Stimulated activated CD4-positive, alpha-beta T cell treated with anti-CD3 and anti-CD28 coated beads, Interleukin-12 subunit alpha, Interleukin-12 subunit beta, amount 100 ng/mL, for 24 hours (primary cell): ENCODE measurements at regions not wholly inside any gene's neighbourhood (a gene's known extent, or its start where the extent isn't known, plus 50 kb on each side); places are given as distances from the start of the nearest gene placed in this dataset.

Experiments
- DNase-seq, 2 experiments: peaks; one replicate each; pipeline ENCODE4 v3.0.0-alpha.2; 2020; ENCODE audit warnings: low read depth in 2 of 2

DNA sequence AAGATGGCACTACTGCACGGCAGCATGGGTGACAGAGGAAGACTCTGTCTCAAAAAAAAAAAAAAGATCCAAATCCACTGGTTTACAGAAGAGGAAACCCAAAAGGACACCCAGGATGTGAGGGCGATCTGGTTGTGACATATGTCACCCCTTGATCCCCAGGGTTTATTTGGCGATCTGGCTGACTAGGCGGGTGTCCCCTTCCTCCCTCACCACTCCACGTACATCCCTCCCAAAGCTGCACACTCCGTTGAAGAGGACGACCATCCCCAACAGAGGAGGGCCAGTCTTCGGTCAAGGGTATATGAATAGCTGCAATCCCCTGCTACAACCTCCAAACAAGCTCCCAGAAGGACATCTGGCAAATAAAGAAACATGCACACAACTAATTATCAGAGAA lies 111.6 kb downstream of the HTR5A start:
- DNase-seq = no peak

DNA sequence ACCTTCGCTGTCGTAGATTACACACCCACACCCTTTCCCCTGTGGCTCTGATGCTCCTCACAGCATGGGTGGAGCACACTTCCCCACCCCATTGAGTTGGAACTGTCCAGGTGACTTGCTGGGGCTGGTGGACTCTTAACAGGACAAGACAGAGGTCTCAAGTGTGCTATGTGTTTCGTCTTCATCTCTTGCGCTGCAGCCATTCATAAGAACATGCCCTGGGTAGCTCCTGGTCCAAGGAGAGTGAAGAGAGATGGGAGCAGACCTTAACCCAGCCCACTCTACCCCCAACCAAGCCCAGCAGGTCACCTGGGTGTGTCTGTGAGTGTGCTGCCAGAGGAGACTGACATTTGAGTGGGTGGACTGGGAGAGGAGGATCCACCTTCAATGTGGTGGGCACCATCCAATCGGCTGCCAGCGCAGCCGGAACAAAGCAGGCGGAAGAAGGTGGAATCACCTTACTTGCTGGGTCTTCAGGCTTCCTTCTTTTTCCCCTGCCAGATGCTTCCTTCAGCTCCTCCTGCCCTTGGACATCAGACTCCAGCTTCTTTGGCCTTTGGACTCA lies 112.4 kb downstream of the HTR5A start:
- no peak for DNase-seq

DNA sequence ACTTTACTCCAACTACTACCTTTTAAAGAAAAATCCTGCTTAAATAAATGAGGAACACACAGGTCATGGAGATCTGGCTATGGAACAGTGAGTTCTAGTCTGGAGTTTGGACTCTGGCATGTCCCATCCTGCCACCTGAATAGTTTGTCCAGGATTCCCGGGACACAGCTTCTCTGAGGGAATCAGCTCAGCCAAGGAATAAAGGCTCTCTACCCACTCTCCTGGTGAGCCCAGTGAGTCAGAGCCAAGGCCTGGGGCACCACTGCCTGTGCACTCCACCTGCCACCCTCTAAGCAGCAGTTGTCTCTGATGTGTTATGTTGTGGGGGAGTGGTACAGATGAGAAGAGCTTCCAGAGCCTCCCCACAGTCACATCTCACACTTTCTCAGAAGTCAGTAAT lies 113.5 kb downstream of the HTR5A start:
- no peak for DNase-seq

DNA sequence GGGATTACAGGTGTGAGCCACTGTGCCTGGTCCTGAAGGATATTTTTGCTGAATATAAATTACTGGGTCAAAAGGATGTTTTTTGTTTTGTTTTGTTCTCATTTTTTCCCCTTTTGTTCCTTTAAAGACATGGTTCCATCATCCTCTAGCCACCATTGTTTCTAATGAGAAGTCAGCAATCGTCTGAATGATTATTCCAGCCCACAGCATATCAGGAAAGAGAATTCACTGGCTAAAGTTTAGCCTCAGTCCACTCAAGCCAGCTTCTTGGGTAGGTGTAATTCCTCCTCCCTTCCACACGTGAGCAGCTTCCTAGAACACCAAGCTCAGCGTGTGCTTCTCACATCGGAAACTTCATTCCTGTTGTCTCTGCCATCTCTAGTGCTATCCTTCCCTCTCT lies 112.8 kb upstream of the INSIG1 start:
- no peak for DNase-seq

DNA sequence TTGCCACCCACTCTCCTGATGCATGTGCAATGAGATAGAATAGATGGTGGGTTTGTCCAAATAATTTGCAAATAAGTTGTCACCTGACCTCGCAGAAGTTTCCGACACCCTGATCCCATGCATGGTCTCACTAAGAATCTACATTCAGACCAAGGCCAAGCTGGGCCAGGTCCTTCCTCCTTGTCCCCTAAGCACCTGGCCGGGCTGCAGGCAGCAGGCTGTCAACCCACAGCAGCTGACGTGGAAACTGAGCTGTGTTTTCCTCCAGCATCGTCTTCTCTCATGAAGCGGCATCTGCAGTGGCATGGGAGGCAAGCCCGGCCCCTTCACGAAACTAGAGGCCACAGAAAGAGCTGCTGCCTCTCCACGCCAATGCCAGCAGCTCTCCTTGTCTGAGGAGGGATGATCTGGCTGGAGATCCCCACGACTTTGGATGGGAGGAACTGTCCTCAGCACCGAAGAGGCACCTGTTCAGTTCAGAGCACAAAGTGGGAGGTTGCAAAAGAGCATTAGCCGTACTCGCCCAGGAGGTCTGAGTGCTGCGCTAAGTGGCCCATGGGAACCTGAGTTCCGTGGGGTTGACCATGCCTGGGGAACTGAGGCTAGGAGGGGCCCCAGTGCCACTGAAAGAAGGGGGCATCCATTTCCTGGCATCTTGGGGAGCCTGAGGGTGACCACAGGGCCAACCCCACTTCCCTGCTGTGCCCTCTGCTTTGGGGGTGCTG lies 110.5 kb upstream of the INSIG1 start:
- no peak for DNase-seq

DNA sequence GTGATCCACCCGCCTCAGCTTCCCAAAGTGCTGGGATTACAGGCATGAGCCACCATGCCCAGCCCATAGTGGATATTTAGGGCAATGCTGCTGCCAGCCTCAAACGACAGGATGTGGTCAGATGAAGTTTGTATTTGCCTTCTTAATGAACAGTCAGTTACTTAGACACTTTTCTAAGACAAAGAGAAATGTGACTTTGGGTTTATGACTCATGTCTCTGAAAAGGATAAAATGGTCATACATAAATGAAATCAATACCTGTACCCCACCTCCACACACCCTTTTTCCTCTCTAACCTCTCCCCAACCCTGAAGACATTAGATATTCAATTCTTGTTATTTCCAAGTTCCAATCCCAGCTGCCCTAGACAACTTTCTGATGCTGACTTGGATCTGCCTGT lies 109.3 kb upstream of the INSIG1 start:
- no peak for DNase-seq

DNA sequence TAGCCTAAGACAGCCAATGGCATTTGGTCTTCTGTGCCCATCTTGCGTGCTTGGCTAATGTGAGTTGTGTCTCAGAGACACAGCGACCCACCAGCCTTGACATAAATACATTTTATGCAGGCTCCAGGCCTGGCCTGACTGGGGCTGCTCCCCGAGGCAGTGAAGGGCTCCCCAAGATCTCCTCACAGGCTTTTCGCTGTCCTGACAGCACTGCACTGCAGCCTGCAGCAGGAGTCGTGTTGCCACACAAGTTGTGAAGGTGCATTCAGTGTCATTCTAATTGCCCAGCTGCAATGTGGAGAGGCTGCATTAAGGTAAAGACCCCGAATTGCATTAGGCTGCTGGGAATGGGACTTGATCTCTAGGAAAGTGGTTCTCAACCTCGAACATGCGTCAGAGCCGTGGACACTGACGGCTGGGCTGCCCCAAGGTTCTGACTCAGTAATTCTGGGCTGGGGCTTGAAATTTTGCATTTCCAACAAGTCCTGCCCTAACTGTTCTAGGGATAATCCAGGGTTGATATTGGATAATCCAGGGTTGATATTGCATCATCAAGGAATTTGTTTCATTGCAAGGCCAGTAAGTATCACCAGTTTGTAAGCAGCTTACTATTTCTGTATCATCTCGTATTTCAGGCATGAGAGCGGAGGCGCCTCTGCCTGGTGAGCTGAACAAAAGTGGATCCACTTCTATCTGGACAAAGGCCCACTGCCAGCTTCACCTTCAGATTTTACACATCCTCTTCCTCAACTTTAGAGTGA lies 108.7 kb upstream of the INSIG1 start:
- no peak for DNase-seq

DNA sequence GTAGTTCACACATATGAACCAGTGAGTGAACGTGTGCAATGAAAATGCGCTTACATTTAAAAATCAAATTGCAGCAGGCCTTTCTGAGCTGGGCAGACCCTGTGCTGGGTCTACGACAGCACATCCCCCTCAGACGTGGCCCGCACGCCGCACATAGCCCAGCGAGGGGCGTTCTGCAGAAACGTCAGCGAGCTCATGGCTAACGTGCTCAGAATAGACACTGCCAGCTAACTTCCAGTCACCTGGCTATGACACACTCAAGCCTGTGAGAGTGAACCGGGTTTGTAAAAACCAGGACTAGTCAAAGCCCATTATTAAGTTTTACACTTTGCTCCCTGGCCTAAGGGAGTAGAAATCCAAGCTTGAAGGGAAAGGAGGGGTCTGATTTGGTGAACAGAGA lies 108.1 kb upstream of the INSIG1 start:
- DNase-seq = no peak

DNA sequence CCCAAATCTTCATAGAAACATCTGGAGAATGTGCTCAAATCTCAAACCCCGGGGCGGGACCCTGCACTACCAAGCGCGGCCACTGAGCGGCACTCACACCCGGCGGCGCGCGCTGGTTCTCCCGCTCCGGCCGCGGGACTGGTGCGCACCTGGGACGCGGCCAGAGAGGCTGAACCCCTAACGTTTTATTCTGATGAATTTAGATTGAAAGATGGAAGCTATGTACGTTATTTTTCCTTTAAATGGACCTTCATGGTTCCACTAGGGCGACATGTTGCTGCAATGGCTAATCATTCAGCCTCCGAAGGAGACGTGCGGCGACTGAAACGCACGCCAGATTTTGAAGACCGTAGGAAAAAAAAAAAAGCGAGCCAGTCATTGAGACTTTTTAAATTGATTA lies 107.0 kb upstream of the INSIG1 start:
- DNase-seq = peak; percentile 50 to 62

DNA sequence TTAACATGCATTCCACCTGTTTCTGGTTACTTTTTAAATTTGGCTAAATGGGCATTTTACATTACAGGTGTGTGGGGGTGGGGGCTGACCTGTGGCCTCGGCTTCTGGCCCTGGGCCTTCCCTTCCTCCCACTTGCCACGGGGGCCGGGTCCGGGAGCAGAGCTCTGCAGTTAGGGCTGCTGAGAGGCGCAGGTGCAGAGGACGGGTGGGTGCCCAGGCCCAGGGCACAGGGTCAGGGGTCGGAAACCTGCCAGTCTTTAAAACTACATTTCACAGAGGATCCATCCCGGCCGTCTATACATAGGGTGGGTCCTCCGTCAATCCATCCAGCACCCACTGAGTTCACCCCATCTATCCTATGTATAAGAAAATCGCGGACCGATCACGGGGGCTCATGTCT lies 106.5 kb upstream of the INSIG1 start:
- DNase-seq = no peak

DNA sequence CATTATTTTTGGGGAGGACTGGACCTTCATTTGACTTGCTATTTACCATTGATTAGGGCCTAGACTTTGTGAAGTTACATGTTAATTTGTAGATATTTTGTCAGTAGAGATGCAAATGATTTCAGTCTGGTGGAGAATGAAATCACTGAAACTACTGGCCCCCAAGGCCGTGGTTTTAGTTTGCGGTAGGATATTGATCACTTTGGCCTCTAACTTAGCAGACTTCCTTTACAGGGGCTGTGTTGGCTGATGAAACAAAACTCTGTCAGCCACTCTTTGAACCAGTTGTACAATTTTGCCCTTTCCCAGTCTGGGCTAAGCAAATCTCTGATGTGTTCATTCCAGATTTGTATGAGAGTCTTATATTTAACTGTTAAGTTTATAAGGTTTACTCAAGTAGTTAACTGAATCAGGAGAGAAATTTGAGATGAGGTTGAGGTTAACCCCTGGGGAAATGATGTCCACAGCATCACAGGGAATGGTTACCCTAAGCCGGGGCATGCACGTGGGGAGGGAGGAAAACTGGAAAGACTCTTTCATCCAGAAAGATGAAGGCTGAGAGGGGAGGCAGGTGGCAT lies 105.7 kb upstream of the INSIG1 start:
- no peak for DNase-seq

DNA sequence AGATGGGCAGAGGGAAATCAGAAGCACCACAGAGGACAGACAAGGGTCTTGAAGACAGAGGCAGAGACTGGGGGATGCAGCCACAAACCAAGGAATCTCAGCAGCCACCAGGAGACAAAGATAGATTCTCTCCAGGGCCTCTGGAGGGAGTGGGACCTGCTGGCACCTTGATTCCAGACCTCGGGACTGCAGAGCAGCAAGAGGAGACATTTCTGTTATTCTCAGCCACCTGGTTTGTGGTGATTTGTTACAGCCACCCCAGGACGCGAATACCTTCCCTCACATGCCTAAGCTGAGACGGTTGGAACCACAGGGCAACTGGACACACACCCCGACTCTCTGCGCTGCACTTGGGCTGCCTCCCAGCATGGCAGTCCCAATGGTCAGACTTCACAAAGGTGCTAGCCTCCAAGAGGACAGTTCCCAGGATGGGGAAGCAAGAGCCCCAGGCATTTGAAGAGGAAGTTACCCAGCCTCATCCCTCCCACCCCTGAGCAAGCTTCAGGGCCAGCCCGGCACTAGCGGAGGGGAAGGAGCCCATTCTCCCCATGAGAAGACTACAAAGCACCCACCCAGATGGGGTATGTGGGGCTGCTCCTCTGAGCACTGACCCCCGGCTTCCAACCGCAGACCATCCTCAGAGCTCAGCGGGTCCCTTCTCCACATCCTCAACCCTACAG lies 104.6 kb upstream of the INSIG1 start:
- DNase-seq = no peak

DNA sequence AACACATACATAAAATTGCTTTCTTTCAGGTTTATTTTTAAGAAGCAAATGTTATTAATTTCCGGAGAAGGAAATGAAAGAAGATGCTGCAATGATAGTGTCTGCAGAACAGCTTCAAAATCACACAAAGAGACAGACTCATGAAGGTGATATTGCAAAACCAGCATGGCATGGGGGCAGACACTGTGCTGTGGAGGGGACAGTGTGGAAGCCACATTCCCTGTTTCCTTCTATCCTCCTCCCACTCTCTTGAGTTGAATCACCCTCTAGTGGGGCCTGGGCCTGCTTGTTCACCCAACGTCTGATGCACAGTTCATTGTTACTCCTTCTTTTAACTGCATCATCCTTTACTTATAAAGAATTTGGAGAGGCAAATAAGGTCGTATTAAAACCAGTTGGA lies 104.0 kb upstream of the INSIG1 start:
- no peak for DNase-seq

DNA sequence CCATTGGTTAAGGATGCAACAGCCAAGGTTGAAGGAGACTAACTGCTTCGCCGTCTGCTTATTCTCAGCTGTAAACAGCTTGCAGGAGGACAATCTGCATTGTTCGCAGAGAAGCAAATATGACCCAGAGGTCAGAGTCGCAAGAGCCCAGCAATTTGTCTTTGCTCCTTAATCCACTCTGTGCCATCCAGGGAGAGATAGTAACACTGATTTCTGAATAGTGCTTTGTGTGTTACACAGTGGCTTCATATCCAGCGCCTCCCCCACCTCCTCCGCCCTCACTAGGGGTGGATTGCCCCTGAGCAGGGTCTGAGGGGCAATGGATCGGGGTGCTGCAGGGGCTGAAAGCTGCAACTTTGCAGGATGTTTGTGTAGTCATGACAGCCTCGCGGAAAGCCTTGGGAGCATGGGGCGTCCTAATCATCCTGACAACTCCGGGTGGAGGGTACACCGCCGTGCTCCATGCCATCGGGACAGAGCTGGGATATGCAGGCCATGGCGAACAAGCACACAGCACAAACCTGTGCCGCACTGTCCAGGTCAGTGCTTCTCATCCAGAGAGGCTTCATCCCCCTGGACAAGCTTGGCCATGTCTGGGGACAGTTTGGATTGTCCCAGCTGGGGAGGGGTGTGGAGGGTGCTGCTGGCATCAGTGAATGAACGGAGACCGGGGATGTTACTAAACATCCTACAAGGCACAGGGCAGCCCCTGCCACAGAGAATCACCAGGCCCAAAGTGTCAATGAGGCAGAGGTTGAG lies 103.1 kb upstream of the INSIG1 start:
- no peak for DNase-seq

DNA sequence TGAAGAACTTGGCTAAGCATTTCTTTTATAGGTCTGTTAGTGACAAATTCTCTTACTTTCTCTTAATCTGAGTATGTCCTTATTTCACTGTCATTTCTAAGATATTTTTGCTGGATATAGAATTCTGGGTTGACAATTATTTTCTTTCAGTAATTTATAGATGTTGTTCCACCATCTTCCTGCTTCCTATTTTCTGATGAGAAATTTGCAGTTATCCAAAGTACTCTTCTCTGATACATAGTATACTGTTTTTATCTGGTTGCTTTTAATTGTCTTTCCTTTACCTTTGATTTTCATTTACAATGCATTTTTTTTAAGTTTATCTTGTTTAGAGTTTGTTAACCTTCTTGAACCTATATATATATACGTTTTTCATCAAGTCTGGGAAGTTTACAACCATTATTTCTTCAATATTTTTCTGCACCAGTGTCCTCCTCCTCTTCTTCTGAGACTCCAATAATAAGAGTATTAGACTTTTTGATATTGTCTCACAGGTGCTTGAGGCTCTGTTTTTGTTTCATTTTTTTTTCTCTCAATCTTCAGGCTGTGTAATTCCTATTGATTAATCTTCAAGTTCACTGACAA lies 101.6 kb upstream of the INSIG1 start:
- no peak for DNase-seq

DNA sequence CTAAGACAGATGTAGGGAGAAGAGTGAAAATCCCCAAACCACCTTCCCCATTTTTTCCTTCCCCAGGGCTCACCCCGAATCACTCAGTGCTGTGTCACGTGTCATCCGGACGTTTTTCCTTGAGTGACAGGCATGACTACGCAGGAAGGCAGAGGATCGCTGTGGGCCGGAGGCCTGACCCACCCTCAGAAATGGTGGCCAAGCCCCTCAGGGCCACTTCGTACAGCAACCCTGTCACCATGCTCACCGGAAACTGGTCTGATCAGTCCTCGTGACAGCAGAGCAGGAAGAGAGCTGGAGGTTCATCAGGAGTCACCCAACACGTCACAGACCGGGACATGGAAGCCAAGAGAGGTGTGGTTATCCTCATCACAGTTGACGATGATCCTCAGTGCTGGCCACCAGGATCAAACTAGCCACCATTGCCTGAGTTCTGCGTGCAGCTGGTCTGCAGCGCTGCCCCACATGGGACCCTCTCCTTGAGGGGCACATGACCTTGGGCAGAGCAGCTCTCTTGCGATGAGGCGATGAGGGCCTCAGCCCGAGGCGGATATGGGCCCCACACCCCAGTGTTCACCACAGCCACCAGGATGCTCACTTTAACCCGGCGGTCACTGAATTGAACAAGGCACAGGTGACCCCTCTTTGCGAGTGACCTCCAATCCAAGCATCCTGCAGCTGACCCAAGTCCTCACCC lies 99.3 kb upstream of the INSIG1 start:
- no peak for DNase-seq

DNA sequence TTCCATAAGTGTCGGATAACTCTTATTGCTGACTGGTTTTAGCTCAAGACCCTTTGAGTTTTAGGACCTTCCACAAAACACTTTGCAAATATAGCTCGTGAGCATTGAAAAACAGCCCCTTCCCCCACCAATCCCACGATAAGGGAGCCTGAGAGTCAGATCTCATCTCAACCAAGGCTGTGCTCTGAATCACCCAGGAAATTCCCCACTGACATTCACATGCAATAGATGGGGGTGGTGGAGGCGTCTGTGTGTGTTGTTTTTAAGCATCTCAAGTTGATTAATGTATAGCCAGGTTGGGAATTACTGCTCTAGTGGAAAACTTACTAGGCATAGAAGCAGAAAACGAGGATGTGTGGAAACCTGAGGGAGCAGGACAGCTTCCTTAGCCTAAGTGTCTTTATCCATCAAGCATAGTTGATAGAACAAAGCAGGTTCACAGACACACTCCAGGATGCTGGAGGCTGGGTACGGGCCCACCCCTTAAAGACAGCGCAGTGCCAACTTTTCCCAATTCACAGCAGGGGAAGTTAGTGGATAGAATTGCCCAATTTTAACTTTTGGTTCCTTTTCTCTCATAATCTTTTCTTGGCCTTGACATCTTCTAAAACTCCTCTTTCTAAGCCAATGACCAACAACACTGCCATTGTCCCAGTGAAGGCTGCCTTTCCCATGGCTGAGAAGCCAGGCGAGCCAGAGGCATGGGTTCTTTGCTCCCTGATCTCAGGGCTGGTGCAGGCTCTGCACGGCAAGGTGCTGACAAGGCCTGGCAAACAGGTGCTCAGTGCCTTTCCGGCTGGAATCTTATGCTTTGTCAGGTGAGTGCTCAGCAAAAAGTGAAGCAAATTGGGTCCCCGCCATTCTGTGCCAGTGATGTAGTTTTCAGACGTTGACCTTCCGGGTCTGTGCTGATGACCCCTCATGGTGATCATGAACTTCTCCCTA lies 98.5 kb upstream of the INSIG1 start:
- peak; percentile 35 to 39 for DNase-seq

DNA sequence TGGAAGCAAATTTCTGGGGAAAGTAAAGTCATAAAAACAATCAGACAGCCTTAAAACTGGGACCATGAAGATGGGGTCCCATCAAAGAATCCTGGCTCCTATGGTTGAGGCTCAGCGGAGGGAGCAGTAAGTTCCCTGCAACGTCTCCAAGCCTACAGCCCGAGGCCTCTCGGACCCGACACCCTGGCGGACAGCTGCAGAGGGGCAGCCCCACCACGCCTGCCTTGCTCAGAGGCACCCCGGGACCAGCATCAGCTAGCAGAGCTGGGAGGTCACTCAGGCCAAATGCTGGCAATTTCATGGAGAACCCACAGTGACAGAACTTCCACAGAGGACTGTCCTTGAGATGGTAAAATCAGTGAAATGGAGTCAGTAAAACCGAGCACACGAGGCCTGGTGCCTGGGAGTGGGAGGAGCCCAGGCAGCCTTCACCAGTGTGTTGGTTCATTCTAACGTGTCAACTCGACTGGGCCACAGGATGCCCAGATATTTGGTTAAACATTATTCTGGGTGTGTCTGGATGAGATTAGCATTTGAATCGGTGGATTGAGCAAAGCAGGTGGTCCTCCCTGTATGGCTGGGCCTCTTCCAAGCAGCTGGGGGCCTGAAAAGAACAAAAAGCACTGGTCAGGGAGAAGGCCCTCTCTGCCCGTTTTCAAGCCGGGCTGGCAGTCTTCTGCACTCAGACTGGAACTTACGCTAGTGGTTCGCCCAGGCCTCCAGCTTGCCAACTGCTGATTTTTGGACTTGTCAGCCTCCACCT lies 96.2 kb upstream of the INSIG1 start:
- no peak for DNase-seq
